A673 (cell line): ENCODE measurements at regions not wholly inside any gene's neighbourhood (a gene's known extent, or its start where the extent isn't known, plus 50 kb on each side); places are given as distances from the start of the nearest gene placed in this dataset.

Source experiments
- BruUV-seq: library from RNA; stranded (reverse); fragments of 400-500 nt; replicated peaks from 2 replicates; lab custom pipeline; 2021; lab: Mats Ljungman, UMichigan
- CTCF ChIA-PET: fragments of 300-600 bp; sonication (Branson Sonifier 250); formaldehyde crosslinking; loops from one replicate; lab custom pipeline; 2022; ENCODE audit warnings: antibody characterized with exemption; lab: Charles Lee
- POLR2A ChIA-PET: fragments of 300-600 bp; sonication (Branson Sonifier 250); formaldehyde crosslinking; loops from one replicate; lab custom pipeline; 2022; ENCODE audit warnings: antibody characterized with exemption; ENCODE audit not compliant: low non-redundant PET; lab: Charles Lee
- DNase-seq: peaks from one replicate; pipeline ENCODE4 v3.0.0-alpha.2; 2015; ENCODE audit warnings: low spot score
- H3K27ac ChIP-seq: fragments of 200-600 bp; sonication (generic); 2 replicates; pipeline ENCODE4 v1.5.1; 2016; ENCODE audit warnings: mixed run types, low read depth, mild to moderate bottlenecking, mixed read lengths, antibody characterized with exemption, low read length; ENCODE audit not compliant: poor library complexity, severe bottlenecking
- H3K27me3 ChIP-seq: fragments of 200-600 bp; sonication (generic); replicated peaks from 2 replicates; pipeline ENCODE4 v1.6.1; 2017; ENCODE audit warnings: mixed run types, low read depth, mild to moderate bottlenecking, mixed read lengths, antibody characterized with exemption, low read length; ENCODE audit not compliant: insufficient read depth, poor library complexity
- H3K36me3 ChIP-seq: fragments of 200-600 bp; sonication (generic); 2 replicates; pipeline ENCODE4 v1.6.1; 2016; ENCODE audit warnings: mixed run types, mild to moderate bottlenecking, mixed read lengths, antibody characterized with exemption, low read length; ENCODE audit not compliant: insufficient read depth, poor library complexity, severe bottlenecking
- H3K4me1 ChIP-seq: fragments of 200-600 bp; sonication (generic); 2 replicates; pipeline ENCODE4 v1.6.1; 2017; ENCODE audit warnings: mixed run types, mild to moderate bottlenecking, mixed read lengths, antibody characterized with exemption, low read length; ENCODE audit not compliant: insufficient read depth, poor library complexity, severe bottlenecking
- H3K4me3 ChIP-seq: fragments of 200-600 bp; sonication (generic); 2 replicates; pipeline ENCODE4 v1.5.1; 2016; ENCODE audit warnings: low read depth, mixed run types, mild to moderate bottlenecking, mixed read lengths, low read length; ENCODE audit not compliant: poor library complexity, severe bottlenecking
- H3K9me3 ChIP-seq: fragments of 200-600 bp; sonication (generic); 2 replicates; pipeline ENCODE4 v1.6.1; 2016; ENCODE audit warnings: mixed run types, low read depth, mild to moderate bottlenecking, mixed read lengths, antibody characterized with exemption, low read length; ENCODE audit not compliant: poor library complexity, severe bottlenecking
- EZH2 ChIP-seq: fragments of 200-600 bp; sonication (generic); IDR thresholded peaks from 2 replicates; pipeline ENCODE4 v1.6.1; 2017; ENCODE audit warnings: borderline replicate concordance, low read depth, mild to moderate bottlenecking, mixed read lengths, antibody characterized with exemption, low read length; ENCODE audit not compliant: poor library complexity, severe bottlenecking
- intact Hi-C: fragments of 100-400 bp; cut with micrococcal nuclease; formaldehyde crosslinking; loops from one replicate; pipeline ENCODE4 v1.10.0; 2022; ENCODE audit not compliant: unreplicated experiment
- TF ChIP-seq, protein P1 (sequence below): fragments of 300-800, 200-600 bp; sonication (generic); conservative IDR thresholded peaks from 2 replicates; pipeline ENCODE4 v1.5.1; 2017; ENCODE audit warnings: low read depth, mild to moderate bottlenecking, antibody characterized with exemption, low read length, moderate library complexity, mixed read lengths

DNA sequence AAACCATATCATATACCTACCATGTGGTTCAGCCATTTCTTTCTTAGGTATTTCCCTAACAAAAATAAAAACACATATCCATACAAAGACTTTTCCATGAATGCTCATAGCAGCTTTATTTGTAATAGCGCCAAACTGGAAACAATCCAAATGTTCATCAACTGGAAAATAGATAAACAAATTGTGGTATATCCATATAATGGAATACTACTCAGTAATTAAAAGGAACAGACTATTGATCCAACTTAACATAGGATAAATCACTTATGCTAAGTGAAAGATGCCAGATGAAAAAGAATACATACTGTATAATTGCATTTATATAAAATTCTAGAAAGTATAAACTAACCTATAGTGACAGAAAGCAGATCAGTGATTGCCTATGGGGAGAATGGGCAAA, 323.3 kb downstream of the BUD13 start:
- intact Hi-C loops = no loop called here
- no peaks in the 10 kb centered on the region for H3K27me3 ChIP-seq
- no TSS peak for BruUV-seq
- H3K27ac ChIP-seq = no peak overlapping the region
- ChIA-PET CTCF (no interaction called here), POLR2A (no interaction called here)
- H3K36me3 ChIP-seq = no peaks in the 10 kb centered on the region
- TF ChIP-seq EZH2 = no peak
- TF ChIP-seq, protein P1, sequence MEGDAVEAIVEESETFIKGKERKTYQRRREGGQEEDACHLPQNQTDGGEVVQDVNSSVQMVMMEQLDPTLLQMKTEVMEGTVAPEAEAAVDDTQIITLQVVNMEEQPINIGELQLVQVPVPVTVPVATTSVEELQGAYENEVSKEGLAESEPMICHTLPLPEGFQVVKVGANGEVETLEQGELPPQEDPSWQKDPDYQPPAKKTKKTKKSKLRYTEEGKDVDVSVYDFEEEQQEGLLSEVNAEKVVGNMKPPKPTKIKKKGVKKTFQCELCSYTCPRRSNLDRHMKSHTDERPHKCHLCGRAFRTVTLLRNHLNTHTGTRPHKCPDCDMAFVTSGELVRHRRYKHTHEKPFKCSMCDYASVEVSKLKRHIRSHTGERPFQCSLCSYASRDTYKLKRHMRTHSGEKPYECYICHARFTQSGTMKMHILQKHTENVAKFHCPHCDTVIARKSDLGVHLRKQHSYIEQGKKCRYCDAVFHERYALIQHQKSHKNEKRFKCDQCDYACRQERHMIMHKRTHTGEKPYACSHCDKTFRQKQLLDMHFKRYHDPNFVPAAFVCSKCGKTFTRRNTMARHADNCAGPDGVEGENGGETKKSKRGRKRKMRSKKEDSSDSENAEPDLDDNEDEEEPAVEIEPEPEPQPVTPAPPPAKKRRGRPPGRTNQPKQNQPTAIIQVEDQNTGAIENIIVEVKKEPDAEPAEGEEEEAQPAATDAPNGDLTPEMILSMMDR = no peak
- H3K4me1 ChIP-seq = no peaks in the 10 kb centered on the region
- H3K4me3 ChIP-seq = no peak overlapping the region
- no peak for DNase-seq
- H3K9me3 ChIP-seq = no peaks in the 10 kb centered on the region

DNA sequence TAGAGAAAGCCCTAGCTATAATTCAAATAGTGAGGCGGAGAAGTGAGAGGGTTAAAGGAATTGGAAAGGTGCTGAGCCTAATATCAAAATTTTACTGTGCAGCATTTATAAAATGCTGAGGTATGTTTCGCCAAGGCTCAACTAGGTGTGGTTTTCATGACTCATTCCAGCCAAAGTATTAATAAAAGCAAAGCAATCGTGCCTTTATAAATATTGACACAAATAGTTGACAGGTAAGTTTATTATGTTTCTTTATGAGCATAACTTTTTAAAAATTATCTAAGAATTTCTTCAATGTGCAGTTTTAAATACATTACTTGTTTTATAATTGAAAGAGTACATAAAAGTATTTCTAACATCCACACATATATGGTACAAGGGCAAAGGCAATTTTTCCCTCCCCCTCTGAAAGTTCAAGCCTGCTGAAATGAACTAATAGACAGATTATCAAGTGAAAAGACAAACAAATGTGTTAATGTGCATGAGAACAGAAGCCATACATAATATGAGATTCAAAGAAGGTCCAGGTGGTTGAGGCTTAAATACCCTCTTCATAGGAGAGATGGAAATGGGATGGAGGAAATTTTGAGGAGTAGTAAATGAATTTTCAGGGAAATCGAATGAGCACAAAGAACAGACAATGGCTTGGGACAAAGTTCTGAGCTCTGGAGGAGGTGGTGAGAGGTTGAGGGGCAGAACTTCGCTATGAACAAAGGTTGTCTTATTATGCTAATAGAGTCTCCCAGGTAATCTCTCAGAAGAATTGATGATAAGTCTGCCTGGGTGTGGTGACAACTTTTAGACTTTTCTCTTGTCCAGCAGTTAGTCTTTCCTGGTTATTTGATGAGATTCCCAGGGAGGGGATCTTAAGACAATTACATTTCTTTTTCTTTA, 326.5 kb downstream of the BUD13 start:
- CTCF ChIA-PET = no interaction called here

DNA sequence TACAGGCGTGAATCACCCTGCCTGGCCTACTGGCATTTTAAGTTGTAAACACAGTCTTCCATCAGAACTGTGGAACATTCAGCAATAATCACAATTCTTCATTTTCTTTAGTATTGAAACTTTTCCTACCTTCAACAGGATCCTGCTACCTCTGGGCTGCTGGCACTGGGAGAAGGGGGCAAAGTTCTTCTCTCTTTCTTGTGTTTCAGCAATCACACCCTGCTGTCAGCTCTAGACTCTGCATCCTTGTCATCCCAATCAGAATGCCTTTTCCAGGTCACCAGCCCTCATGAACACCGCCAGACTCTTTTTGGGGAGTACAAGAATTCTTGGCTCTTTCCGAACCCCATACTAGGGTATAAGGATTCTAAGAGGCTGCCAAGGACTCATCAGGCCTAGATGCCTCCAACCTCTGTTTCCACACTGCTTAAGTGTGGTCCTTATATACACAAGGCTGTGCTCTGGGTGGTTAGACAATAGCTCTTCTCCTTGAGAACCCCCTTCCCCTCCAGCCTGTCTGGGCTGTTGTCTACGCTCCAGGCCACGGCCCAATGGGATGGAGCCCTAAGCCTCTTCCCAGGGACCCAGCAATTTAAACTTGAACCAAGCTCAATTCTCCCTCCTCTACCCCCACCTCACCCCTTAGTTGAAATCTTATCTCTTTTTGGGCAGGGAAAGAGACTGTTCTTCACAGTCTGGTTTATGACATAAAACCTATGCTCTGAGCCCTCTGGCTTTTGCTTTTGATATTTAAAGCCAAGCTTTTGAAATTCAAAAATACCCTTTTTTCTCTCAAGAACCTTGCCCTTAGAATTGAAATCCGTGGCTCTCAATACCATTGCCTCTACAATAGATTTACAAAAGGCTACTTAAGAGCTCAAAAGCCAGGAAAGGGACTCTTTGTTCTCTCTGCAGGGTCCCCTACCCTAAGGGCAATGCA, 327.4 kb downstream of the BUD13 start:
- POLR2A ChIA-PET = no interaction called here
- TF ChIP-seq EZH2 = no peak
- TF ChIP-seq, protein P1 = no peak
- Histone ChIP-seq H3K36me3 (no peaks in the 10 kb centered on the region), H3K27ac (no peak overlapping the region), H3K4me3 (no peak overlapping the region), H3K4me1 (no peaks in the 10 kb centered on the region), H3K27me3 (no peaks in the 10 kb centered on the region), H3K9me3 (no peaks in the 10 kb centered on the region)
- CTCF ChIA-PET = no interaction called here
- BruUV-seq = no TSS peak
- intact Hi-C loops = no loop called here
- no peak for DNase-seq

More for the DNA sequence above, 326.5 kb downstream of the BUD13 start:
- no peak for TF ChIP-seq EZH2
- TF ChIP-seq, protein P1 = no peak
- Histone ChIP-seq H3K9me3 (no peaks in the 10 kb centered on the region), H3K36me3 (no peaks in the 10 kb centered on the region), H3K4me1 (no peaks in the 10 kb centered on the region), H3K4me3 (no peak overlapping the region), H3K27ac (no peak overlapping the region), H3K27me3 (no peaks in the 10 kb centered on the region)
- no TSS peak for BruUV-seq
- no peak for DNase-seq
- intact Hi-C loops = no loop called here
- POLR2A ChIA-PET = no interaction called here
